Fibroblast of lung (primary cell): ENCODE measurements at regions not wholly inside any gene's neighbourhood (a gene's known extent, or its start where the extent isn't known, plus 50 kb on each side); places are given as distances from the start of the nearest gene placed in this dataset.

Experiments
- EZH2 ChIP-seq: IDR thresholded peaks from 2 replicates; pipeline ENCODE4 v1.5.1; 2012; ENCODE audit warnings: low read length, control low read depth, mild to moderate bottlenecking; ENCODE audit errors: missing control alignments
- TF ChIP-seq, protein P1 (sequence below), 2 donors: IDR thresholded peaks in 1 of 2; conservative IDR thresholded peaks in 1 of 2; 1 replicate in 1 of 2; 2 replicates in 1 of 2; pipeline ENCODE4 v1.5.1; 2011 to 2012; ENCODE audit warnings: low read length in 2 of 2, control low read depth in 1 of 2, inconsistent platforms in 1 of 2, low read depth in 1 of 2, mild to moderate bottlenecking in 1 of 2

DNA sequence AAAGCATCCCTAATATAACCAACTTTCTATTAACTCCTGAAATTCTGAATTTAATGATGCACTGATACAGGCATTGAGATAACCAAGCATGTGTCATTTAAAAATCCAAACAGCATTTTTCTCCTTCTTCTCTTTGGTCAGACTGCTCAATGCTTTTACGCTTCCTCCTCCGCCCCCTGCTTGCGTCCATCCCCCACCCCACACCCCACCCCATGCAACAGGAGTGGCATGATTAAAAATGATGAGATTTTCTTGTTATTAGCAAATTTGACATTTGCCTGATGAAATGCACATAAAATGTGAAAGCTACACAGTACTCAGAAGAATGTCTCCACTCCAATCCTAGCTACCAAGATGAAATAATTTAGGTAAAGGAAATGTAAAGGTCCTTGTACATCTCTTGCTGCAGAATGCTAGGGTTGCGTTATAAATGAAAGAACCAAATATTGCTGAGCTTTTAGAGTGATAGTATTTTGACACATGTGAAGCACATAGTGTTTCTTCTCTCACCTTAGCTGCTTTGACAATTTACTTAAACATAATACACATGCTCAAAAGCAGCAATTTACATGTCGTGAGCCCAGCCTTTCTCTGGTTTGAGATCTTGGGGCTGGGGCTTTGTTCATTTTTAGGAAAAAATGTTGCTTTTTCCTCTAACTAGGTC, 263.8 kb downstream of the MEIS1 start:
- TF ChIP-seq, protein P1, sequence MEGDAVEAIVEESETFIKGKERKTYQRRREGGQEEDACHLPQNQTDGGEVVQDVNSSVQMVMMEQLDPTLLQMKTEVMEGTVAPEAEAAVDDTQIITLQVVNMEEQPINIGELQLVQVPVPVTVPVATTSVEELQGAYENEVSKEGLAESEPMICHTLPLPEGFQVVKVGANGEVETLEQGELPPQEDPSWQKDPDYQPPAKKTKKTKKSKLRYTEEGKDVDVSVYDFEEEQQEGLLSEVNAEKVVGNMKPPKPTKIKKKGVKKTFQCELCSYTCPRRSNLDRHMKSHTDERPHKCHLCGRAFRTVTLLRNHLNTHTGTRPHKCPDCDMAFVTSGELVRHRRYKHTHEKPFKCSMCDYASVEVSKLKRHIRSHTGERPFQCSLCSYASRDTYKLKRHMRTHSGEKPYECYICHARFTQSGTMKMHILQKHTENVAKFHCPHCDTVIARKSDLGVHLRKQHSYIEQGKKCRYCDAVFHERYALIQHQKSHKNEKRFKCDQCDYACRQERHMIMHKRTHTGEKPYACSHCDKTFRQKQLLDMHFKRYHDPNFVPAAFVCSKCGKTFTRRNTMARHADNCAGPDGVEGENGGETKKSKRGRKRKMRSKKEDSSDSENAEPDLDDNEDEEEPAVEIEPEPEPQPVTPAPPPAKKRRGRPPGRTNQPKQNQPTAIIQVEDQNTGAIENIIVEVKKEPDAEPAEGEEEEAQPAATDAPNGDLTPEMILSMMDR (conservative IDR thresholded peaks at IDR 0.05 in 1 of 2, IDR thresholded peaks at IDR 0.05 in 1 of 2; ENCODE audit: low read depth in 1 of 2, low read length in 2 of 2) = no peak
- no peak for TF ChIP-seq EZH2
